IMR-90 (cell line): ENCODE measurements at regions not wholly inside any gene's neighbourhood (a gene's known extent, or its start where the extent isn't known, plus 50 kb on each side); places are given as distances from the start of the nearest gene placed in this dataset.

Source experiments
- ATAC-seq: fragments of 200-7000 bp; cut with Tn5 transposase; 2 replicates; pipeline ENCODE4 v1.9.1; 2020; ENCODE audit warnings: low read depth, mild to moderate bottlenecking, moderate library complexity
- BruUV-seq: library from RNA; stranded (reverse); fragments of 400-500 nt; replicated peaks from 2 replicates; lab custom pipeline; 2021; lab: Mats Ljungman, UMichigan
- CTCF ChIA-PET: fragments of 300-600 bp; formaldehyde crosslinking; extraction: SDS; loops from one replicate; lab custom pipeline; 2021; ENCODE audit warnings: antibody characterized with exemption; lab: Yijun Ruan, JAX
- POLR2A ChIA-PET: fragments of 300-600 bp; sonication (Branson Sonifier 250); formaldehyde crosslinking; loops from one replicate; lab custom pipeline; 2022; ENCODE audit warnings: antibody characterized with exemption; ENCODE audit not compliant: unreplicated experiment; lab: Charles Lee
- DNase-seq: peaks from one replicate; pipeline ENCODE4 v3.0.0; 2013
- H2AFZ ChIP-seq: replicated peaks from 2 replicates; pipeline ENCODE3; 2013; ENCODE audit warnings: low read length, mild to moderate bottlenecking; ENCODE audit not compliant: poor library complexity
- H2AK5ac ChIP-seq: 2 replicates; pipeline ENCODE4 v1.6.1; 2013; ENCODE audit warnings: low read depth, low read length, inconsistent platforms
- H2AK9ac ChIP-seq: replicated peaks from 2 replicates; pipeline ENCODE3; 2013; ENCODE audit warnings: mild to moderate bottlenecking, low read depth, low read length, moderate library complexity; ENCODE audit not compliant: poor library complexity
- H2BK120ac ChIP-seq: 2 replicates; pipeline ENCODE4 v1.6.1; 2013; ENCODE audit warnings: low read depth, low read length, inconsistent platforms
- H2BK15ac ChIP-seq: 3 replicates; pipeline ENCODE4 v1.6.1; 2013; ENCODE audit warnings: low read depth, low read length, inconsistent platforms
- H2BK20ac ChIP-seq: 2 replicates; pipeline ENCODE4 v1.6.1; 2013; ENCODE audit warnings: low read depth, mild to moderate bottlenecking, inconsistent platforms, low read length, moderate library complexity
- H2BK5ac ChIP-seq: 2 replicates; pipeline ENCODE4 v1.6.1; 2013; ENCODE audit warnings: mild to moderate bottlenecking, low read depth, low read length, inconsistent platforms; ENCODE audit not compliant: poor library complexity, severe bottlenecking
- H3K14ac ChIP-seq: replicated peaks from 2 replicates; pipeline ENCODE4 v1.6.1; 2013; ENCODE audit warnings: low read depth, low read length, inconsistent platforms
- H3K18ac ChIP-seq: 2 replicates; pipeline ENCODE4 v1.6.1; 2013; ENCODE audit warnings: low read depth, low read length, control low read depth
- H3K23ac ChIP-seq: 2 replicates; pipeline ENCODE4 v1.6.1; 2013; ENCODE audit warnings: low read depth, low read length, inconsistent platforms
- H3K27ac ChIP-seq: 2 replicates; pipeline ENCODE4 v1.5.1; 2013; ENCODE audit warnings: mild to moderate bottlenecking, control low read depth, low read length; ENCODE audit not compliant: insufficient read depth
- H3K27me3 ChIP-seq: 2 replicates; pipeline ENCODE4 v1.6.1; 2013; ENCODE audit warnings: low read length; ENCODE audit not compliant: control insufficient read depth, insufficient read depth
- H3K36me3 ChIP-seq: 2 replicates; pipeline ENCODE4 v1.6.1; 2013; ENCODE audit warnings: low read length, mixed read lengths; ENCODE audit not compliant: control insufficient read depth, insufficient read depth
- H3K4ac ChIP-seq: 2 replicates; pipeline ENCODE4 v1.6.1; 2013; ENCODE audit warnings: low read depth, low read length, inconsistent platforms
- H3K4me1 ChIP-seq: 2 replicates; pipeline ENCODE4 v1.6.1; 2013; ENCODE audit warnings: low read length, mixed read lengths; ENCODE audit not compliant: control insufficient read depth, insufficient read depth
- H3K4me2 ChIP-seq: 2 replicates; pipeline ENCODE4 v1.6.1; 2013; ENCODE audit warnings: low read depth, mild to moderate bottlenecking, control low read depth, low read length, moderate library complexity
- H3K4me3 ChIP-seq: 2 replicates; pipeline ENCODE4 v1.5.1; 2013; ENCODE audit warnings: low read depth, mild to moderate bottlenecking, control low read depth, low read length, moderate library complexity; ENCODE audit not compliant: insufficient read depth
- H3K56ac ChIP-seq: 2 replicates; pipeline ENCODE4 v1.6.1; 2013; ENCODE audit warnings: low read length, inconsistent platforms; ENCODE audit not compliant: insufficient read depth; ENCODE audit errors: extremely low read depth
- H3K79me1 ChIP-seq, 2 experiments: 2 replicates each; pipeline ENCODE4 v1.6.1; 2013; ENCODE audit warnings: low read length in 2 of 2, inconsistent platforms in 1 of 2, low read depth in 1 of 2
- H3K9ac ChIP-seq: 2 replicates; pipeline ENCODE4 v1.6.1; 2013; ENCODE audit warnings: low read depth, low read length, control low read depth
- H3K9me1 ChIP-seq: 2 replicates; pipeline ENCODE4 v1.6.1; 2013; ENCODE audit warnings: low read length, inconsistent platforms; ENCODE audit not compliant: insufficient read depth
- H3K9me3 ChIP-seq: 2 replicates; pipeline ENCODE4 v1.6.1; 2013; ENCODE audit warnings: low read length; ENCODE audit not compliant: control insufficient read depth, insufficient read depth
- H4K20me1 ChIP-seq: 2 replicates; pipeline ENCODE4 v1.6.1; 2013; ENCODE audit warnings: low read length, inconsistent platforms; ENCODE audit not compliant: insufficient read depth
- H4K5ac ChIP-seq: 2 replicates; pipeline ENCODE4 v1.6.1; 2013; ENCODE audit warnings: mild to moderate bottlenecking, low read depth, low read length, control low read depth
- H4K8ac ChIP-seq, 2 experiments: 2 replicates each; pipeline ENCODE4 v1.6.1; 2013; ENCODE audit warnings: low read depth in 2 of 2, low read length in 2 of 2, control low read depth in 1 of 2, inconsistent platforms in 1 of 2
- H4K91ac ChIP-seq: 2 replicates; pipeline ENCODE4 v1.6.1; 2013; ENCODE audit warnings: low read depth, low read length, inconsistent platforms; ENCODE audit not compliant: insufficient read depth
- CEBPB ChIP-seq: IDR thresholded peaks from 2 replicates; pipeline ENCODE4 v1.6.1; 2012; ENCODE audit warnings: low read depth, low read length, improper control_type of control experiment
- CTCF ChIP-seq: conservative IDR thresholded peaks from 2 replicates; pipeline ENCODE4 v1.5.1; 2012; ENCODE audit warnings: mild to moderate bottlenecking, low read depth, low read length, improper control_type of control experiment
- ELK1 ChIP-seq: fragments of 150-350 bp; IDR thresholded peaks from 2 replicates; pipeline ENCODE4 v1.6.1; 2016; ENCODE audit warnings: low read depth, mild to moderate bottlenecking, low read length, moderate library complexity, borderline replicate concordance
- FOS ChIP-seq: fragments of 150-350 bp; IDR thresholded peaks from 2 replicates; pipeline ENCODE4 v1.6.1; 2016; ENCODE audit warnings: low read depth, low read length
- MAFK ChIP-seq: IDR thresholded peaks from 2 replicates; pipeline ENCODE4 v1.6.1; 2012; ENCODE audit warnings: low read depth, low read length, improper control_type of control experiment
- MAZ ChIP-seq: IDR thresholded peaks from 2 replicates; pipeline ENCODE4 v1.6.1; 2012; ENCODE audit warnings: low read depth, mild to moderate bottlenecking, low read length, improper control_type of control experiment, moderate library complexity, borderline replicate concordance
- MXI1 ChIP-seq: IDR thresholded peaks from 2 replicates; pipeline ENCODE4 v1.6.1; 2012; ENCODE audit warnings: low read depth, mild to moderate bottlenecking, low read length, moderate library complexity, borderline replicate concordance
- NFE2L2 ChIP-seq: fragments of 150-350 bp; IDR thresholded peaks from 2 replicates; pipeline ENCODE4 v1.6.1; 2016; ENCODE audit warnings: low read depth, mild to moderate bottlenecking, low read length
- POLR2A ChIP-seq: IDR thresholded peaks from 2 replicates; pipeline ENCODE4 v1.6.1; 2012; ENCODE audit warnings: mild to moderate bottlenecking, low read depth, low read length
- RFX5 ChIP-seq: IDR thresholded peaks from 2 replicates; pipeline ENCODE4 v1.8.0; 2012; ENCODE audit warnings: low read depth, mild to moderate bottlenecking, low read length, moderate library complexity
- USF2 ChIP-seq: fragments of 150-350 bp; IDR thresholded peaks from 2 replicates; pipeline ENCODE4 v1.6.1; 2017; ENCODE audit warnings: mild to moderate bottlenecking, antibody characterized with exemption, low read length, low read depth
- WGBS, 2 experiments: methylation state at CpG; one replicate each; pipeline versions ENCODE4 v1.1.5 to v1.1.7; 2013; ENCODE audit warnings: missing lambda C conversion rate in 2 of 2; ENCODE audit not compliant: insufficient read length in 1 of 2; ENCODE audit errors: extremely low coverage in 2 of 2; 5-methylcytosine and 5-hydroxymethylcytosine counted together
- dilution Hi-C: fragments of 300-500 bp; cut with HindIII; formaldehyde crosslinking; loops from one replicate; pipeline ENCODE4 v1.14.3; 2018; ENCODE audit warnings: low sequenced_read_pairs; ENCODE audit not compliant: unreplicated experiment
- in situ Hi-C: fragments of 300-500 bp; cut with MboI; formaldehyde crosslinking; loops from 3 replicates; pipeline ENCODE4 v1.14.3; 2019; ENCODE audit warnings: low sequenced_read_pairs, inconsistent platforms, mixed read lengths
- intact Hi-C: fragments of 100-400 bp; cut with micrococcal nuclease; formaldehyde crosslinking; loops from 2 replicates; pipeline ENCODE4 v1.10.0; 2022

GRCh38 chr12:89870413-89871184 lies 162.0 kb upstream of the ATP2B1 start:
- in situ Hi-C loops = no loop called here
- intact Hi-C loops = no loop called here
- Histone ChIP-seq H3K56ac (no peak overlapping the region), H3K27ac (no peak overlapping the region), H2BK20ac (no peak overlapping the region), H3K23ac (no peak overlapping the region), H2BK5ac (no peak overlapping the region), H4K5ac (no peak overlapping the region), H3K18ac (no peak overlapping the region), H4K91ac (no peak overlapping the region), H2AFZ (no peak overlapping the region), H4K20me1 (no peaks in the 10 kb centered on the region), H3K4me3 (no peak overlapping the region), H2AK5ac (no peak overlapping the region), H3K4me2 (no peak overlapping the region), H3K36me3 (no peaks in the 10 kb centered on the region), H3K79me1 (no peaks in the 10 kb centered on the region), H3K9ac (no peak overlapping the region), H3K27me3 (no peaks in the 10 kb centered on the region), H3K9me1 (0 out of 2 replicates have a peak, but pooled peaks cover 7% of the 10 kb centered on the region), H3K14ac (no peak overlapping the region), H2BK15ac (no peak overlapping the region), H3K9me3 (no peaks in the 10 kb centered on the region), H2BK120ac (no peak overlapping the region), H2AK9ac (no peak overlapping the region), H3K4me1 (peaks cover 9% of the 10 kb centered on the region), H4K8ac (no peak overlapping the region), H3K4ac (no peak overlapping the region)
- TF ChIP-seq RFX5 = no peak
- TF ChIP-seq MAZ = no peak
- no peak for TF ChIP-seq CTCF
- TF ChIP-seq MAFK = no peak
- no peak for TF ChIP-seq MXI1
- no peak for TF ChIP-seq NFE2L2
- TF ChIP-seq USF2 = no peak
- no peak for TF ChIP-seq POLR2A
- TF ChIP-seq ELK1 = no peak
- no peak for TF ChIP-seq FOS
- TF ChIP-seq CEBPB = no peak
- ChIA-PET POLR2A (no interaction called here), CTCF (no interaction called here)
- ATAC-seq (no peak), DNase-seq (no peak)
- BruUV-seq = no TSS peak
- WGBS, 2 experiments = no CpG with 5 or more reads among the region's 6 CpGs
- dilution Hi-C loops = no loop called here
